ENCODE measurements at regions not wholly inside any gene's neighbourhood (a gene's known extent, or its start where the extent isn't known, plus 50 kb on each side); places are given as distances from the start of the nearest gene placed in this dataset.

- no peak for DNase-seq (ENCODE audit: low read depth, low spot score)
These were observed 109.4 kb upstream of the ATP11B start for GRCh38 chr3:182683858-182684257.

DNA sequence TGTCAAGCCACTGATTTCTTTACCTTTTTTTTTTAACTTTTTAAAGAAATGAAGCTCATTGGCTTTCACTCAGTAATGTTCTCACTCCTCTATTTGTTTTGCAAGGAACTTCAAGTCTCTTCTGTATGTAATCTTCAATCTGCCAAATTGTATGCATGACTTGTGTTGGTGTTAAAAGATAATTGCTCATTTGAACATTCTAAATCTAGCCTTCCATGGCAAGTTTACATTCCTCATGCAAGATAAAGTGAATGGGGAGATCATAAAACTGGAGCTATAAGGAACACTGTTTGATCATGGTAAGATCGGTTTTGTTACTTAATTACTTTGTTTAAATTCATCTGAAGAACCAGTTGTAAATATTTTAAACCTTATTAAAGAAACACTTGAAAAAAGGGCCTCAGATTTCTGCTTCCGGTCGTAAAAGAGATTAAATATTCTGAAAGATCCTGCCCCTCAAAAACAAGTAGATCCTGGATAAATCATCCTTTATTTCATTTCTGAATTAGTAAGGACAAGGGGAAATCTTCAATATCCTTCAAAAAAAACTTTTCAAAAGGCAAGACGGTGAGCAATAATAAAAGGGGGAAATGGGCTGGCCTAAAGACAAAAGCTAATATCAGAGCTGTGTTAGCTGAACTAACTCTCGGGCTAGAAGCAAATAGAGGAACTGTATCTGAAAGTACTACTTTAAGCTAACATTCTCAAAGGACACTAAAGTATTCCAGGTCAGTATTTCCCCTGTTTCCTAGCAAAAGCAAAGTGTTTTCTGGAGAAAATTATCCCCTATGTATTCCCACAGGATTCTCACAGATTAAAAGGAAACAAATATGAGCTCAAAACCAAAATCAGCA lies 107.0 kb upstream of the ATP11B start:
- DNase-seq (ENCODE audit: low read depth, low spot score) = no peak

- DNase-seq (ENCODE audit: low read depth, low spot score) = no peak
These were observed 103.1 kb upstream of the ATP11B start for GRCh38 chr3:182690172-182690571.

GRCh38 chr3:182692021-182692420 lies 101.3 kb upstream of the ATP11B start:
- DNase-seq (ENCODE audit: low read depth, low spot score) = no peak

GRCh38 chr3:182692695-182693094 lies 100.6 kb upstream of the ATP11B start:
- DNase-seq (ENCODE audit: low read depth, low spot score) = no peak

DNA sequence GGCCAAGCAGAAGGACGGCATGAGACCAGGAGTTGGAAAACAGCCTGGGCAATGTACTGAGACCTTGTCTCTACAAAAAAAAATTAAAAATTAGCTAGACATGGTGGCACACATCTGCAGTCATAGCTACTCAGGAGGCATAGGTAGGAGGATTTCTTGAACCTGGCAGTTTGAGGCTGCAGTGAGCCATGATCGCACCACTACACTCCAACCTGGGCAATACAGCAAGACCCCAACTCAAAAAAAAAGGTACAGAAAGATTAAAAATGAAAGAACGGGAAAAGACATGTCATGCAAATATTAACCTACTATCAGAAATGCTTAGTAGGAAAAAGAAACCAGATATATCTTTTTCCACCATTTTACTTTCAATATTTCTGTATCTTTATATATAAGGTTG lies 99.6 kb upstream of the ATP11B start:
- DNase-seq (ENCODE audit: low read depth, low spot score) = no peak

DNA sequence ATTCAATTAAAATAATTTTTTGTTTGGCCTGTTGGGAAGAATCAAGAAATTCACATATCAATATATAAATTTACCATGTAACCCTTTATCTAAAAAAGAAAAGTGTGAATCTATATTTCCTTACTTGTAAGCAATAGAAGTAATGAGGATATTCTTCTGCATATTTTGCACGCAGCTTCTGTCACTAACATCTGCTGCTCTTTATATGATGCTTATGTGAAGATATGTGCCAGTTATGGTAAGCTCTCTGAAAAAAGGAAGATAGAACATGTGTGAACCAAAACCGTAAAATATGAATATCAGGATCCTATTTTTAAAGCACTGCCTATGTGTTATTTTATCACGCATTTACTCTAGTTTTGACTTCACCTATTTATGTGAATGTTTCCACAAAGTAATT lies 96.4 kb upstream of the ATP11B start:
- no peak for DNase-seq (ENCODE audit: low read depth, low spot score)

- no peak for DNase-seq (ENCODE audit: low read depth, low spot score)
These were observed 95.9 kb upstream of the ATP11B start for GRCh38 chr3:182697345-182697919.

- no peak for DNase-seq (ENCODE audit: low read depth, low spot score)
These were observed 95.2 kb upstream of the ATP11B start for GRCh38 chr3:182698078-182698477.

DNA sequence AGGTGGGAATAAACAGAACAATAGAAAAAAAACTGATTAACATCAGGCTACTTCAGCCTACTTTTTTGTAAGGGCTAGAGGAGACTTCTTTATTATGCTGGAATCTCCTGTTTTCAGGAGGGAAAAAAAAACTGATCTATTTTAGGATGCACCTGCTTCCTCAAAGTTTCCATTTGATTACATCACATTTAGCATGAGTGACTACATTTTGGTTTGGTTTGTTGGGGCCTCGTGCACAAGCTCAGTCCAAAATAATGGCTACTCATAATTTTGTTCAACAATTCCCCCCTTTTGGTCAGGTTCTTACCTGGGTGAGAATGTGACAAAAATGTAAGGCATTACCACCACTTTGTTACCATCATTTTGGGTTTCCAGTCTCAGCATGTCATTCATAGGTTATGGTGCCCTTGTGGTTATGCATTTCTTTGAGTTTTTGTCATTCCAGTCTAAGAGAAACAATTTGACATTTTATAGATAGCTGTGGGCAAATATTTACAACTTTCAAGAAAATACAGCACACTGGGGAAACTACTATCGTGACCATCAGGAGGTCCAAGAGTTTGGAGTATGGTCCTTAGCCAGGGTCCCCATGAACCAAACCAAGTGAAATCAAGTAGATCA lies 93.6 kb upstream of the ATP11B start:
- DNase-seq (ENCODE audit: low read depth, low spot score) = no peak

DNA sequence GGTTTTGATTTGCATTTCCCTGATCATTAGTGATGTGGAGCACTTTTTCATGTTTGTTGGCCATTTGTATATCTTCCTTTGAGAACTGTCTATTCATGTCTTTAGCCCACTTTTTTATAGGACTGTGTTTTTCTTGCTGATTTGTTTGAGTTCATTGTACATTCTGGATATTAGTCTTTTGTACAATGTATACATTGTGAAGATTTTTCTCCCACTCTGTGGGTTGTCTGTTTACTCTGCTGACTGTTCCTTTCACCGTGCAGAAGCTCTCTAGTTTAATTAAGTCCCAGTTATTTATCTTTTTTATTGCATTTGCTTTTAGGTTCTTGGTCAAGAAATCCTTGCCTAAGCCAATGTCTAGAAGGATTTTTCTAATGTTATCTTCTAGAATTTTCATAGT lies 91.1 kb upstream of the ATP11B start:
- DNase-seq (ENCODE audit: low read depth, low spot score) = no peak

- no peak for DNase-seq (ENCODE audit: low read depth, low spot score)
These were observed 90.1 kb upstream of the ATP11B start for GRCh38 chr3:182703233-182703632.

GRCh38 chr3:182704926-182705325 lies 88.4 kb upstream of the ATP11B start:
- DNase-seq (ENCODE audit: low read depth, low spot score) = no peak

GRCh38 chr3:182708810-182709209 lies 84.5 kb upstream of the ATP11B start:
- no peak for DNase-seq (ENCODE audit: low read depth, low spot score)

DNA sequence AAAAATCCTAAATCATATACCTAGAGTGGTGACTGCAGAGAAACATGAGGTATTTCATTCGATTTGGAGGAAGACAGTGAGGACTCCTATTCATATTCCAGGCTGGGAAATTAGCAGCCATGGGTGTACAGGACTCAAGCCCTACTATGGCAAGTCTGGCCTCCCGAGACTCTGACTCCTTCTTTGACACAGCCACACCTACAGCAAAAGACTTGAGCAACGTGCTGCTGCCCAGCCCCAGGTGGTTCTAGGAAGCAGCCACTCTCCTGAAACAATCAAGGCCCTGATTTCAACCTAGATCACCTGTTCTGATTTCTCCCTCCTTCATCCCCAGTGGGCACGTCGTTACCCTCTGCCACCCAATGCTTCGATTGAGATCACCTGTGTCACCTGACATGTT lies 84.0 kb upstream of the ATP11B start:
- no peak for DNase-seq (ENCODE audit: low read depth, low spot score)

DNA sequence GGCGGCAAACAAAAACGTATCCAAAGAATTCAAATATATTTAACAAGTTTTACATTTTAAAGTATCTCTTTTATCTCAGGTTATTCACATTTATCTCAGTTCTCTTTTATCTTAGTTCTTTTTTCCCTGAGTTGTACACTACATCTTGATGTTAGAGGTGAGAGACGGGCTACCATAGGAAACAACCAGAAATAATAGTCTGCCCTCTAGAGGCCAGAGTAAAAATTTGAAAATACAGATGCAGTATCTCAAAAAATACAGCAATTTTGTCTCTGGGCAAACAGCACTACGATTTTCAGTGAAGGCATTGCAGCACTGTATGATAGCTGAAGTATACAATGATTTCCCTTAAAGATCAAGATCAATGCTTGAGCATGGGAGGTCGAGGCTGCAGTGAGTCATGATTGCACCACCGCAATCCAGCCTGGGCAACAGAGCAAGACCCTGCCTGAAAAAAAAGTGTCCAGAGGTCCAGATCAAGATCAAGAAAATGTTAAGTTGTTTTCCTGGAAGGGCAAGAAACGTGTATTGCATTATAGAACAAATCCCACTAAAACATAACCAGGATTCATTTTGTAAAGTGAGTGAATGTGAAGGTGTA lies 82.6 kb upstream of the ATP11B start:
- DNase-seq (ENCODE audit: low read depth, low spot score) = no peak

DNA sequence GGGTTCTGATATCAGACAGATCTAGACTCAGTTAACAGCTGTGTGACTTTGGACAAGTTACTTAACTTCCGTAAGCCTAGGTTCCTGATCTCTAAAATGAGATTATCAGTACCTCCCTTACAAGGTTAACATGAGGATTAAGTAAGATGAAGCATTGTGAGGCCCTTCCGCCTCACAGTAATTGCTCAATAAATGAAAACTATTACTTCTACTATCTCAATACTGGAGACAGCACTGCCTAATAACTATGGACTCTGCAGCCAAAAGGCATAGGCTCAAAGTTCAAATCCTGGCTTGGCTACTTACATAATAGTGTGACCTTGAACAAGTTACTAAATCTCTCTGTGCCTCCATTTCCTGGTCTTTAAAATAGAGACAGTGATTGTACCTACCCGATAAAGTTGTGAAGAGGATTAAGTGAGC lies 82.0 kb upstream of the ATP11B start:
- DNase-seq (ENCODE audit: low read depth, low spot score) = no peak

GRCh38 chr3:182711853-182712252 lies 81.5 kb upstream of the ATP11B start:
- no peak for DNase-seq (ENCODE audit: low read depth, low spot score)

- DNase-seq (ENCODE audit: low read depth, low spot score) = no peak
These were observed 80.2 kb upstream of the ATP11B start for GRCh38 chr3:182713111-182713510.

GRCh38 chr3:182713743-182714517 lies 79.4 kb upstream of the ATP11B start:
- no peak for DNase-seq (ENCODE audit: low read depth, low spot score)

DNA sequence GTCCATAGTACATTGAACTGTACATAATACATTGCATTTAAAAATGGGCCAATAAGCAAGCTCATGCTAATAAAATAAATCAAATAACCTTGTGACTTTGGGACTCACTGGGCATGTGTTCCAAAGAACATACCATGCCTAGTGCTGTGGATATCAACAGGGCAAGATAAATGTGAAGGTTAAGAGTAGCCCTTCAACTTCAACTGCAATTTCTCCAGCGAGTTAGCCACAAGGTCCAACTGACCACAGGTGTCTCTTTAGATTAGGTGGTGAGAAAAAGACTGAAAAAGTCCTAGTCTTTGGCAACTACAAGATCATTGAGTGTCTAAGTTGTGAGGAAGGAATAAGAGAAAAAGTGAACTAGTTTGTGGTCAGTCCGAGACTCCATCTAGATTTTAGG lies 78.3 kb upstream of the ATP11B start:
- no peak for DNase-seq (ENCODE audit: low read depth, low spot score)

Measured in iPS DF 19.7 (cell line).